Panc1 (cell line): ENCODE measurements at regions not wholly inside any gene's neighbourhood (a gene's known extent, or its start where the extent isn't known, plus 50 kb on each side); places are given as distances from the start of the nearest gene placed in this dataset.
A peak's percentile ranks its signal among the peaks of the same experiment; 100 is the strongest.

Source experiments
- ATAC-seq: fragments of 200-7000 bp; cut with Tn5 transposase; 2 replicates; pipeline ENCODE4 v1.9.1; 2020; ENCODE audit warnings: mild to moderate bottlenecking, moderate library complexity
- BruUV-seq: library from RNA; stranded (reverse); fragments of 400-500 nt; replicated peaks from 2 replicates; lab custom pipeline; 2021; lab: Mats Ljungman, UMichigan
- CTCF ChIA-PET: fragments of 300-600 bp; sonication (Branson Sonifier 250); formaldehyde crosslinking; loops from one replicate; lab custom pipeline; 2022; ENCODE audit warnings: antibody characterized with exemption; lab: Charles Lee
- POLR2A ChIA-PET: fragments of 300-600 bp; sonication (Branson Sonifier 250); formaldehyde crosslinking; loops from one replicate; lab custom pipeline; 2022; ENCODE audit warnings: antibody characterized with exemption; lab: Charles Lee
- DNase-seq: peaks from one replicate; pipeline ENCODE4 v3.0.0-alpha.2; 2010; ENCODE audit warnings: low read depth, low spot score
- H3K27ac ChIP-seq: 2 replicates; pipeline ENCODE4 v1.5.1; 2011; ENCODE audit warnings: mild to moderate bottlenecking, low read length, inconsistent platforms
- H3K27me3 ChIP-seq: fragments of 200-500 bp; sonication (Bioruptor generic); 2 replicates; pipeline ENCODE4 v1.6.0; 2014; ENCODE audit warnings: low read length, inconsistent platforms; ENCODE audit not compliant: control insufficient read depth, insufficient read depth
- H3K36me3 ChIP-seq: fragments of 200-500 bp; sonication (Bioruptor generic); 2 replicates; pipeline ENCODE4 v1.5.1; 2014; ENCODE audit warnings: inconsistent platforms, mild to moderate bottlenecking, low read length, moderate library complexity; ENCODE audit not compliant: control insufficient read depth, insufficient read depth
- H3K4me1 ChIP-seq: 2 replicates; pipeline ENCODE4 v1.5.1; 2011; ENCODE audit warnings: inconsistent platforms, mild to moderate bottlenecking, low read length, moderate library complexity; ENCODE audit not compliant: control insufficient read depth, insufficient read depth
- H3K4me3 ChIP-seq, 2 experiments: 2 replicates each; pipeline ENCODE4 v1.5.1; 2011 to 2012; ENCODE audit warnings: low read depth in 2 of 2, low read length in 2 of 2, mild to moderate bottlenecking in 2 of 2, inconsistent platforms in 1 of 2, moderate library complexity in 1 of 2
- H3K9me3 ChIP-seq: fragments of 200-500 bp; sonication (Bioruptor generic); 2 replicates; pipeline ENCODE4 v1.5.1; 2014; ENCODE audit warnings: low read depth, mild to moderate bottlenecking, inconsistent platforms, low read length, moderate library complexity; ENCODE audit not compliant: control insufficient read depth, insufficient read depth
- POLR2AphosphoS5 ChIP-seq: IDR thresholded peaks from 2 replicates; pipeline ENCODE4 v1.6.1; 2012; ENCODE audit warnings: mild to moderate bottlenecking, low read depth, low read length, moderate library complexity
- SIN3A ChIP-seq: IDR thresholded peaks from 2 replicates; pipeline ENCODE4 v1.6.1; 2012; ENCODE audit warnings: low read depth, mild to moderate bottlenecking, low read length, moderate library complexity, borderline replicate concordance; ENCODE audit not compliant: insufficient read depth
- TCF7L2 ChIP-seq: IDR thresholded peaks from 2 replicates; pipeline ENCODE4 v1.6.1; 2011; ENCODE audit warnings: mild to moderate bottlenecking, low read depth, low read length, inconsistent platforms
- in situ Hi-C: cut with HindIII; loops from 2 replicates; pipeline ENCODE4 v1.10.0; 2016; ENCODE audit warnings: low sequenced_read_pairs, low pct_unique_long_range_greater_than_20kb
- intact Hi-C: fragments of 100-400 bp; cut with micrococcal nuclease; formaldehyde crosslinking; loops from one replicate; pipeline ENCODE4 v1.10.0; 2022; ENCODE audit not compliant: unreplicated experiment
- TF ChIP-seq, protein P1 (sequence below), 2 experiments: IDR thresholded peaks; 2 replicates each; pipeline ENCODE4 v1.6.1; 2011 to 2012; ENCODE audit warnings: low read depth in 2 of 2, control low read depth in 1 of 2, low read length in 1 of 2, mild to moderate bottlenecking in 1 of 2, moderate library complexity in 1 of 2; ENCODE audit not compliant: insufficient read depth in 1 of 2
- TF ChIP-seq, protein P2 (sequence below): fragments of 450-650 bp; IDR thresholded peaks from 2 replicates; pipeline ENCODE4 v1.5.1; 2017; ENCODE audit warnings: mild to moderate bottlenecking

DNA sequence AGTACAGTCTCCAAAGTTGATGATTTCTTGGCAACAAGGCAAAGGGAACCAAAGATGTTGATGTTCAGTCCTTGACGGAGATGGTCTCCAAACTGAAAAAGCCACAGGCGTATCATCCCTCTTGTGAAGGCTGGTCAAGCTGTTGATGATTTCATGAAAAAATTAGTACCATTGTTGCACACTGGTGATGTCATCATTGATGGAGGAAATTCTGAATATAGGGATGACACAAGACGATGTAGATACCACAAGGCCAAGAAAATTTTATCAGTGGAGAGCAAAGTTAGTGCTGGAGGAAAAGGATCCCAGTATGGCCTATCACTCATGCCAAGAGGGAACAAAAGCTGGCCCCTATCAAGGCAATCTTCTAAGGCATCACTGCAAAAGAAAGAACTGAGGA lies 88.7 kb upstream of the KRR1 start:
- BruUV-seq: no TSS peak
- H3K9me3 ChIP-seq: peaks cover 9% of the 10 kb centered on the region; the same call in 1 of the 2 replicates
- ChIA-PET CTCF (no interaction called here), POLR2A (no interaction called here)
- H3K4me3 ChIP-seq: no peak overlapping the region
- DNase-seq: no peak
- peak overlapping the region; percentile 42; the same call in 1 of the 2 replicates for H3K27ac ChIP-seq
- no peak for ATAC-seq
- no peaks in the 10 kb centered on the region for H3K27me3 ChIP-seq
- no peaks in the 10 kb centered on the region for H3K36me3 ChIP-seq
- TF ChIP-seq, protein P1, sequence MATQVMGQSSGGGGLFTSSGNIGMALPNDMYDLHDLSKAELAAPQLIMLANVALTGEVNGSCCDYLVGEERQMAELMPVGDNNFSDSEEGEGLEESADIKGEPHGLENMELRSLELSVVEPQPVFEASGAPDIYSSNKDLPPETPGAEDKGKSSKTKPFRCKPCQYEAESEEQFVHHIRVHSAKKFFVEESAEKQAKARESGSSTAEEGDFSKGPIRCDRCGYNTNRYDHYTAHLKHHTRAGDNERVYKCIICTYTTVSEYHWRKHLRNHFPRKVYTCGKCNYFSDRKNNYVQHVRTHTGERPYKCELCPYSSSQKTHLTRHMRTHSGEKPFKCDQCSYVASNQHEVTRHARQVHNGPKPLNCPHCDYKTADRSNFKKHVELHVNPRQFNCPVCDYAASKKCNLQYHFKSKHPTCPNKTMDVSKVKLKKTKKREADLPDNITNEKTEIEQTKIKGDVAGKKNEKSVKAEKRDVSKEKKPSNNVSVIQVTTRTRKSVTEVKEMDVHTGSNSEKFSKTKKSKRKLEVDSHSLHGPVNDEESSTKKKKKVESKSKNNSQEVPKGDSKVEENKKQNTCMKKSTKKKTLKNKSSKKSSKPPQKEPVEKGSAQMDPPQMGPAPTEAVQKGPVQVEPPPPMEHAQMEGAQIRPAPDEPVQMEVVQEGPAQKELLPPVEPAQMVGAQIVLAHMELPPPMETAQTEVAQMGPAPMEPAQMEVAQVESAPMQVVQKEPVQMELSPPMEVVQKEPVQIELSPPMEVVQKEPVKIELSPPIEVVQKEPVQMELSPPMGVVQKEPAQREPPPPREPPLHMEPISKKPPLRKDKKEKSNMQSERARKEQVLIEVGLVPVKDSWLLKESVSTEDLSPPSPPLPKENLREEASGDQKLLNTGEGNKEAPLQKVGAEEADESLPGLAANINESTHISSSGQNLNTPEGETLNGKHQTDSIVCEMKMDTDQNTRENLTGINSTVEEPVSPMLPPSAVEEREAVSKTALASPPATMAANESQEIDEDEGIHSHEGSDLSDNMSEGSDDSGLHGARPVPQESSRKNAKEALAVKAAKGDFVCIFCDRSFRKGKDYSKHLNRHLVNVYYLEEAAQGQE (IDR thresholded peaks at IDR 0.05; ENCODE audit: insufficient read depth in 1 of 2, low read depth in 2 of 2, low read length in 1 of 2): no peak
- TF ChIP-seq SIN3A: no peak
- TF ChIP-seq, protein P2, sequence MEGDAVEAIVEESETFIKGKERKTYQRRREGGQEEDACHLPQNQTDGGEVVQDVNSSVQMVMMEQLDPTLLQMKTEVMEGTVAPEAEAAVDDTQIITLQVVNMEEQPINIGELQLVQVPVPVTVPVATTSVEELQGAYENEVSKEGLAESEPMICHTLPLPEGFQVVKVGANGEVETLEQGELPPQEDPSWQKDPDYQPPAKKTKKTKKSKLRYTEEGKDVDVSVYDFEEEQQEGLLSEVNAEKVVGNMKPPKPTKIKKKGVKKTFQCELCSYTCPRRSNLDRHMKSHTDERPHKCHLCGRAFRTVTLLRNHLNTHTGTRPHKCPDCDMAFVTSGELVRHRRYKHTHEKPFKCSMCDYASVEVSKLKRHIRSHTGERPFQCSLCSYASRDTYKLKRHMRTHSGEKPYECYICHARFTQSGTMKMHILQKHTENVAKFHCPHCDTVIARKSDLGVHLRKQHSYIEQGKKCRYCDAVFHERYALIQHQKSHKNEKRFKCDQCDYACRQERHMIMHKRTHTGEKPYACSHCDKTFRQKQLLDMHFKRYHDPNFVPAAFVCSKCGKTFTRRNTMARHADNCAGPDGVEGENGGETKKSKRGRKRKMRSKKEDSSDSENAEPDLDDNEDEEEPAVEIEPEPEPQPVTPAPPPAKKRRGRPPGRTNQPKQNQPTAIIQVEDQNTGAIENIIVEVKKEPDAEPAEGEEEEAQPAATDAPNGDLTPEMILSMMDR: no peak
- TF ChIP-seq POLR2AphosphoS5: no peak
- TF ChIP-seq TCF7L2: no peak
- intact Hi-C loops: no loop called here
- in situ Hi-C loops: no loop called here
- no peaks in the 10 kb centered on the region for H3K4me1 ChIP-seq

GRCh38 chr12:75599061-75599460 lies 87.7 kb upstream of the KRR1 start:
- no peak for ATAC-seq
- in situ Hi-C loops: no loop called here
- no peak for DNase-seq
- ChIA-PET CTCF (interaction anchor here (0.7 kb wide), 1 partner anchor 84 kb away, joined by 6 read pairs; no protein-coding TSS in a partner anchor), POLR2A (interaction anchor here (0.6 to 0.7 kb wide), 2 partner anchors 21 to 91 kb away, joined by 3 read pairs; no protein-coding TSS in a partner anchor)
- no peak overlapping the region; the same call in 1 of the 2 replicates for H3K27ac ChIP-seq
- H3K4me3 ChIP-seq: no peak overlapping the region
- H3K9me3 ChIP-seq: peaks cover 14% of the 10 kb centered on the region; the same call in 1 of the 2 replicates
- no TSS peak for BruUV-seq
- TF ChIP-seq, protein P1 (IDR thresholded peaks at IDR 0.05; ENCODE audit: insufficient read depth in 1 of 2, low read depth in 2 of 2, low read length in 1 of 2): no peak
- TF ChIP-seq, protein P2: no peak
- TF ChIP-seq POLR2AphosphoS5 (no peak), SIN3A (no peak), TCF7L2 (no peak)
- intact Hi-C loops: no loop called here
- no peaks in the 10 kb centered on the region for H3K27me3 ChIP-seq
- no peaks in the 10 kb centered on the region for H3K36me3 ChIP-seq
- H3K4me1 ChIP-seq: no peaks in the 10 kb centered on the region
